Panc1 (cell line): ENCODE measurements at regions not wholly inside any gene's neighbourhood (a gene's known extent, or its start where the extent isn't known, plus 50 kb on each side); places are given as distances from the start of the nearest gene placed in this dataset.

Experiments
- ATAC-seq: fragments of 200-7000 bp; cut with Tn5 transposase; 2 replicates; pipeline ENCODE4 v1.9.1; 2020; ENCODE audit warnings: mild to moderate bottlenecking, moderate library complexity
- BruUV-seq: library from RNA; stranded (reverse); fragments of 400-500 nt; replicated peaks from 2 replicates; lab custom pipeline; 2021; lab: Mats Ljungman, UMichigan
- CTCF ChIA-PET: fragments of 300-600 bp; sonication (Branson Sonifier 250); formaldehyde crosslinking; loops from one replicate; lab custom pipeline; 2022; ENCODE audit warnings: antibody characterized with exemption; lab: Charles Lee
- POLR2A ChIA-PET: fragments of 300-600 bp; sonication (Branson Sonifier 250); formaldehyde crosslinking; loops from one replicate; lab custom pipeline; 2022; ENCODE audit warnings: antibody characterized with exemption; lab: Charles Lee
- DNase-seq: peaks from one replicate; pipeline ENCODE4 v3.0.0-alpha.2; 2010; ENCODE audit warnings: low read depth, low spot score
- H3K27ac ChIP-seq: 2 replicates; pipeline ENCODE4 v1.5.1; 2011; ENCODE audit warnings: mild to moderate bottlenecking, low read length, inconsistent platforms
- H3K27me3 ChIP-seq: fragments of 200-500 bp; sonication (Bioruptor generic); 2 replicates; pipeline ENCODE4 v1.6.0; 2014; ENCODE audit warnings: low read length, inconsistent platforms; ENCODE audit not compliant: control insufficient read depth, insufficient read depth
- H3K36me3 ChIP-seq: fragments of 200-500 bp; sonication (Bioruptor generic); 2 replicates; pipeline ENCODE4 v1.5.1; 2014; ENCODE audit warnings: inconsistent platforms, mild to moderate bottlenecking, low read length, moderate library complexity; ENCODE audit not compliant: control insufficient read depth, insufficient read depth
- H3K4me1 ChIP-seq: 2 replicates; pipeline ENCODE4 v1.5.1; 2011; ENCODE audit warnings: inconsistent platforms, mild to moderate bottlenecking, low read length, moderate library complexity; ENCODE audit not compliant: control insufficient read depth, insufficient read depth
- H3K4me3 ChIP-seq, 2 experiments: 2 replicates each; pipeline ENCODE4 v1.5.1; 2011 to 2012; ENCODE audit warnings: low read depth in 2 of 2, low read length in 2 of 2, mild to moderate bottlenecking in 2 of 2, inconsistent platforms in 1 of 2, moderate library complexity in 1 of 2
- H3K9me3 ChIP-seq: fragments of 200-500 bp; sonication (Bioruptor generic); 2 replicates; pipeline ENCODE4 v1.5.1; 2014; ENCODE audit warnings: low read depth, mild to moderate bottlenecking, inconsistent platforms, low read length, moderate library complexity; ENCODE audit not compliant: control insufficient read depth, insufficient read depth
- CTCF ChIP-seq: fragments of 450-650 bp; IDR thresholded peaks from 2 replicates; pipeline ENCODE4 v1.5.1; 2017; ENCODE audit warnings: mild to moderate bottlenecking
- POLR2AphosphoS5 ChIP-seq: IDR thresholded peaks from 2 replicates; pipeline ENCODE4 v1.6.1; 2012; ENCODE audit warnings: mild to moderate bottlenecking, low read depth, low read length, moderate library complexity
- REST ChIP-seq, 2 experiments: IDR thresholded peaks; 2 replicates each; pipeline ENCODE4 v1.6.1; 2011 to 2012; ENCODE audit warnings: low read depth in 2 of 2, control low read depth in 1 of 2, low read length in 1 of 2, mild to moderate bottlenecking in 1 of 2, moderate library complexity in 1 of 2; ENCODE audit not compliant: insufficient read depth in 1 of 2
- SIN3A ChIP-seq: IDR thresholded peaks from 2 replicates; pipeline ENCODE4 v1.6.1; 2012; ENCODE audit warnings: low read depth, mild to moderate bottlenecking, low read length, moderate library complexity, borderline replicate concordance; ENCODE audit not compliant: insufficient read depth
- TCF7L2 ChIP-seq: IDR thresholded peaks from 2 replicates; pipeline ENCODE4 v1.6.1; 2011; ENCODE audit warnings: mild to moderate bottlenecking, low read depth, low read length, inconsistent platforms
- in situ Hi-C: cut with HindIII; loops from 2 replicates; pipeline ENCODE4 v1.10.0; 2016; ENCODE audit warnings: low sequenced_read_pairs, low pct_unique_long_range_greater_than_20kb
- intact Hi-C: fragments of 100-400 bp; cut with micrococcal nuclease; formaldehyde crosslinking; loops from one replicate; pipeline ENCODE4 v1.10.0; 2022; ENCODE audit not compliant: unreplicated experiment

GRCh38 chr12:47361389-47362021 is 281.7 kb upstream of the AMIGO2 start:
- no peak; the same call in 1 of the 2 replicates for ATAC-seq
- Histone ChIP-seq H3K27me3 (no peaks in the 10 kb centered on the region), H3K4me1 (no peaks in the 10 kb centered on the region), H3K36me3 (no peaks in the 10 kb centered on the region), H3K4me3 (no peak overlapping the region), H3K9me3 (no peaks in the 10 kb centered on the region), H3K27ac (no peak overlapping the region)
- BruUV-seq: no TSS peak
- CTCF ChIA-PET: no interaction called here
- no peak for DNase-seq
- POLR2A ChIA-PET: no interaction called here
- TF ChIP-seq SIN3A (no peak), REST (IDR thresholded peaks at IDR 0.05; ENCODE audit: insufficient read depth in 1 of 2, low read depth in 2 of 2, low read length in 1 of 2) (no peak), TCF7L2 (no peak), CTCF (no peak), POLR2AphosphoS5 (no peak)
- in situ Hi-C loops (no loop called here), intact Hi-C loops (no loop called here)

- CTCF ChIA-PET: no interaction called here
- Histone ChIP-seq H3K27ac (no peak overlapping the region), H3K4me3 (no peak overlapping the region), H3K9me3 (no peaks in the 10 kb centered on the region), H3K4me1 (no peaks in the 10 kb centered on the region), H3K36me3 (no peaks in the 10 kb centered on the region), H3K27me3 (no peaks in the 10 kb centered on the region)
- no TSS peak for BruUV-seq
- TF ChIP-seq SIN3A: no peak
- TF ChIP-seq REST (IDR thresholded peaks at IDR 0.05; ENCODE audit: insufficient read depth in 1 of 2, low read depth in 2 of 2, low read length in 1 of 2): no peak
- TF ChIP-seq CTCF: no peak
- no peak for TF ChIP-seq POLR2AphosphoS5
- TF ChIP-seq TCF7L2: no peak
- in situ Hi-C loops (no loop called here), intact Hi-C loops (no loop called here)
- DNase-seq (no peak), ATAC-seq (no peak)
- POLR2A ChIA-PET: no interaction called here
Measured at GRCh38 chr12:47360771-47361388, 281.1 kb upstream of the AMIGO2 start.
